ENCODE measurements at regions not wholly inside any gene's neighbourhood (a gene's known extent, or its start where the extent isn't known, plus 50 kb on each side); places are given as distances from the start of the nearest gene placed in this dataset.

DNA sequence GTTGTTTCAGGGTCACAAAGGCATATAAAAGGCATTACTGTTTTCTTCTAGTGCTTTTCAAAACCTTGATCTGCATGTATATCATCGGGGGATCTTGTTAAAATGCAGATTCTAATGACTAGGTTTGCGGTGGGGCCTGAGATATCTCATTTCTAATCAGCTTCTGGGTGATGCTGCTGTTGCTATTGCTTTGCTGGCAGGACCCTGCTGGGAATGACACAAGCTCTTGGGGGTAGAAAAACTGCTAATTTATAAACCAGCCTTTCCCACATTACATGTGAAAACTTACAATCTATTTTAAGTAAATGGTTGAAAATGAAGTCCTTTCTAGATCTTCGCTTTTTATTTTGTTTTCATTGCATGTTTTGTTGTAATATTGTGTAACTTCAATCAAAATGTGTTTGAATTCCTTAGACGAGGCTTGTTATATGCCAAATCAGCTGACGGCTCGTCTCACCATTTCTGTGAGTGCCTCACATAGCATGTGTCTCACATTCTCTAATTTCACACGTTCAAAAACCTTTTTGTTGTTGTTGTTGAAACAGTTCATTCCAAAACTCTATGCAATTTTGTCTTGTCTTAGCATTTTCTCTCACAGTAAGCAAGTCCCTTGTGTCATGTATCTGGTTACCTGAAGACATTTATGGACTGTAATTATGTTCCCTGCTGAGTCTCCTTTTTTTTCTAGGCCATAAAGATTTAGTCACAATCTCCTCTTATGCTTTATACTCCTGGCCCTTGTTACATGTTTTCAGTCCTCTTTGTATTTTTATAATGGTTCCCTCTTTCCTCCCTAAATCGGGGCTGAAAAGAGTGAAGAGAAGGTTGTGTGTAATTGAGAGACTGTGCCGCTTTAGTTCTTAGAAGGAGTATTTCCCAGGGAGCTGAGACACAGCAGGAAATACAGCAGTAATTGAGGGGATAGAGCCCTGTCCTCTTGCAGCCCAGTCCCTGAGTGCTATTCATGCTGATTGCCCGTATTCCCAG is 521.0 kb upstream of the SEMA6A start:
- DNase-seq: no peak

DNA sequence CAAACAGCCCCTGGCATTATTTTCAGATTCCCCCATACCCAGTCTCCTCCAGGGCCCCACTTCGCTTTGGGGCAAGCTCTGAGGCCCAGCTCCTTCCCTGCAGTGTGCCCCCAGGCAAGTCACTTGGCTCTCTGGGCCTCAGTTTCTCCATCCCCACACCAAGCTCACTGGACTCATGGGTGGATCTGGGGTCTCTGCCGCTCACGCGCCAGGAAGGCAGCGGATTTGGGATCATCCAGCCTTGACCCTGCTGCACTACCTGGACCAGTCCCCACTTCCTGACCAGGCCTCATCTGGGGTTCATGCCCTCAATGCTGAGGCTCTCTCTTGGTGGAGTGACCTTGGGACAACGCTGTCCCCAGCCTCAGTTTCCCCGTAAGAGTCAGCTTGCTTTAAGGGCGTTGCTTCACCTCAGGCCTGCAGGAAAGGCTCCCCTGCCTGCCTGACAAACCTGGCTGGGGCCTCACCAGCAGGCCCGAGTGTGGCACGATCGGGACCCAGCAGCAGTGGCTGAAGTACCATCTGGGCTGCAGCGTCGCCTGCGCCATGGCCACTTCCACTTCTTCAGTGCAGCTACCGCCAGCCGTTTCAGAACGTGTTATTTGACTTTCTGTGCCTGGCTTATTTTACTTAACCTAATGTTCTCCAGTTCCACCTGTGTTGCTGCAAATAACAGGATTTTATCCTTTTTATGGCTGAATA is 519.6 kb upstream of the SEMA6A start:
- DNase-seq: no peak

DNA sequence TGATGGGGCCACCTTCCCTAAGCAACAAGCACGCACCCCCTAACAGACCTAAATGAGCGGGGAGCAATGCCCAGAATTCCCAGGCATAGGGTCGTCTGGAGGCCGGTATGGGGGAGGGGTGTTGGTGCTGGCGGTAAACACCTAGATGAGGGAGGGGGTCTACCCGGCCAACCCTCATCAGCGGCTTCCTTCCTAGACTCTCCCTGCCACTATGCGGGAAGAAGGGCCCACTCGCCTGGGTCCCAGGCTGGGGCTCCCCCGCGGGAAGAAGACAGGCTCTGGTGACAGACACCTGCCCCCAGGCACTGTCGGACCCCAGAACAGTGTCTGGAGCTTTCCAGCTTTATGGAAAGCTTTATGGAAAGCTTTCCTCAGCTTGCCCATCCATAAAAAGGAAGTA is 519.0 kb upstream of the SEMA6A start:
- no peak for DNase-seq

DNA sequence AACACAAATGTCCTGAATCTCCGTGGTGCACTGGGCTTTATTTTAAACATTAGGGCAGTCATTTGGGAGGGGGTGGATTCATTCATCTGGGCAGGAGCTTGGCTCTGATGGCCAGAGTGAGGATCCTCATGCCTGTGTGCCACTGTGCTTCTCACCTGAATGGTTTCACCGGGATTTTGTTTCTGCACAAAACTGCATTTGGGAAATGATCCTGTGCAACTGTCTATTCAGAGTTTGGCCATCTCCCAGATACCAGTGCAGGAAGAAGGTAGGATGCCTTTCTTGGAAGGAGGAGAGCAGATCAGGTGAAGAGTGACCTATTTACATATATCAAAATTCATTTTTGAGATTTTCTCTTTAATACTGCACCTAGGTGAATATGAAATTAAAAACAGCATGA is 514.4 kb upstream of the SEMA6A start:
- DNase-seq: no peak

DNA sequence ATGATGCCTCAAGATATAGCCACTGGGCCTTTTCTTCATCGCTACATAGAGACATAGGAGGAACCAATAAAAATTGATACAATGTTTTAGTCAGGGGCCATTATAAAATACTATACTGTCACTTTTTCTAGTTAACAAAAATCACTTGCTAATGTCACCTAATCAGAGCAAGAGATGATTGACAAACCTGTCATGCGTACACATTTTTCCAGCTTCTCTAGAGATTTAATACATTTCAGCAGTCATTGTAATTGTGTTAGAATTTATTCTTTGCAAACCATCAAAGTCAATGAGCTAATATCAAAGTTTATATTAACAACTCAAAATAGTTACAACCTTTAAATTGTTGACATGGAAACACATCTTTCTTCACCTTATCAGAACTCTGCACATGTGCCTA is 513.6 kb upstream of the SEMA6A start:
- no peak for DNase-seq

DNA sequence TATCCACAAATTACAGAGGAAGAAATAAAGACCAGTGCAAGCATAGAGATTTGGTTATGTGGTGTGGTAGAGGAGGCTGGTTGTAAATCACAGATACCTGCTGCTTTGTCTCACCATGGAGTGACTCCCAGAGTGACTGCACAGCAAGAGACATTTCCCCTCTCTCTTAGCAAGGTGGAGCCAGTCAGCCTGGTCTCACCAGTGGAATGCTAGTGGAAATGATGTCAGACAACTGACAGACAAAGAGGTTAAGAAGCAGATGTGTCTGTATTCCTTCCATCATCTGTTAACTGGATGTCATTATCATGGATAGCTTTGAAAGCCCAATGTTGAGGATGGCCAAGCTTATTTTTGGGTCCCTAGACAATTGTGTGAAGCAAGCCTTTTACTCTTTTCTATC is 509.4 kb upstream of the SEMA6A start:
- no peak for DNase-seq

DNA sequence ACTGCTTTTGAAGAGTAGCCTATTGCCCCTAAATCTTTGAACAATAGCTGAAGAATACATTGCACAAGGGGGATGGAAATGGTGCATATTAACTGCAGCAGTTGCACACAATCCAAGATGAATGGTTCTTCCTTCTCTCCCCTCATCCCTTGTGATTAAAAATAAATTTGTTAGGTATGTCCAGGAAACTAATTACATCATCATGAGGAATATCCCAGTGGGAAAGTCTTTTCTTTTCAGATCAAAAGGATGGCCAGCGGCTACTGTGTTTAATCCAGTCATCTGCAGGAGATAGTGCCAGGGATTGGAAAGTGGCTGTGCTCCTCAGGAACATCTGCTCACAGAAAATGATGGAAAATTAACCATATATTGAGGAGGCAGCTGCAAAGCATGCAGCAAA is 508.4 kb upstream of the SEMA6A start:
- no peak for DNase-seq

DNA sequence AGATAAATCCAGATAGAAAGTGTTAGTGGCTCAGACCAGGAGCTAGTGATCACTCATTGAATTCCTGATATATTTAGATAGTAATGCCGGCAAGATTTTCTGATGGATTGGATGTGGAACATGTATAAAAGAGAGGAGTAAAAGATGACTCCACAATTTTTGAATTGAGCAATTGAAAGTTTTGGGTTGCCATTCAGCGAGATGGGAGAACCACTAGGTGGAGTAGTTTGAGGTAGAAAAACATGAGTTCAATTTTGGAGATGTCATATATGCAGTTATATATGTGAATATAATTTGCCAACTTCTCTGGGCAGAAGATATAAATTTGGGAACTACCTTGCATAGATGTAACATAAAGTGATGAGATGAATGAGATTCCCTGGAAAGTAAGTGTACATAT is 502.5 kb upstream of the SEMA6A start:
- no peak for DNase-seq

DNA sequence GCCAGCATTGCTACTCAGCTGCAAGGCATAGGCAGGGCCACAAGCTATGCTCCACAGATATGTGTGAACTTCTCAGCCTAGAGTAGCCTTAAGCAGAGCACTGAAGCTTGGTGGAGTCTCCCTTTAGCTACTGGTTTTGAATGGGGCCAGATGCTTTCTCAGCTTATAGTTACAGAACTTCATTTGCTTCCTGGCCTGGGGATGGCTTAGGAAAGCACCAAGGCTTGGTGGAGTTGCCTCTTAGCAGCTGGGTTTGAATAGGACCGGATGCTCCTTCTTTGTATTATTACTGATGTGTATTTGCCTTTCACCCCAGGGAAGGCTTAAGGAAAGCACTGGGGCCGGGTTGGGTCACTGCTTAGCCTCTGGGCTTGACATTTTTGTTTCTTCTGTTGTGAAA is 497.8 kb upstream of the SEMA6A start:
- DNase-seq: no peak

DNA sequence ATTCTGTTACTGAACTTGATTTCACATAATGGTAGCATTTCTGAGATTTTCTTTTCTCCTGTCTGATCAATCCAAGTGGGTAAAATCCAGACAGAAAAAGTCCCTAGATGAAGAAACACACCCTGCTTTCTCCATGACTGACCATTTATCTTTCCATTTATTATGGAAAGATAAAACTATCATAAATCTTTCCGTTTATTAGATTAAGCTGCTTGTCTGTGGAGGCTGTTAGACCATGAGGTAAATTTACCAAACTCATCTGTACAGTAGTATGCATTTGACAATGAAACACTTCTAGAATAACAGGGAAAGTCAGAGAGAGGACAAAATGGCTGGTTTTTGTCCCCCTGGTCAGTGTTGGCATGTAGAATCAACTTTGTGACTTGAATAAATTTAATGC is 491.2 kb upstream of the SEMA6A start:
- DNase-seq: no peak

DNA sequence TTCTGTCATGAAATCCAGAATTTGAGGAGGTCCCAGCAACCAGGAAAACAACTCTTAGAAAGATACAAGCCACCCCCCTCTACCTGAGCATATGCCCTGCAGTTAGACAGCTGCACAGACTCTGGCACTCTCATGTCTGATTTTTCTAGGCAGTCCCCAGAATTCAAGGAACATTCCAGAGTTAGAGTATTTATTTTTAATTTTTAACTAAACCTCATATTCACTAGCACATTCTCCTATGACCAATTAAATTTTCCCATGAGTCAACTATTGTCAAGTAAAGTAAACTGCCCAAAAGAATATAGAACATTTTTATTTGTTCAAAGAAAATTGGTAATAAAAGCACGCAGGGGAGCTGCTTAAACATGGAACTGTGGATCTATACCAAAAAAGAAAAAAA is 490.5 kb upstream of the SEMA6A start:
- no peak for DNase-seq

DNA sequence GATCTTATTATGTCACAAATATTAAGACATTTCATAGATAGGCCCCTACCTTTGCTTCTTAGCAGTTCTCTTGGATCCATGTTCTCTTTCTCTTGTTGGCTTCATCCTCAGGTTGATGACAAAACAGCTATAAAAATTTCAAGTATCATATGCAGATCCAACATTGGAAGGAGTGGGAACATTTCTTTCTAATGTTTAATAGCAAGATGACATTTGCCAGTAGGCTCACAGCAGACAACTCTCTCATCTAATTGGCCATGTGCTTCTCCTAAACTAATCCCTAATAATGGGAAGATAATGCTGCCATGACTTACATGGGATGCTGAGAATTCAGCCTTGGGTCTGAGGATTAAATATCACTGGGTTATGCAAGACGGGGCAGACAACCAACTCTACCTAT is 485.5 kb upstream of the SEMA6A start:
- no peak for DNase-seq

DNA sequence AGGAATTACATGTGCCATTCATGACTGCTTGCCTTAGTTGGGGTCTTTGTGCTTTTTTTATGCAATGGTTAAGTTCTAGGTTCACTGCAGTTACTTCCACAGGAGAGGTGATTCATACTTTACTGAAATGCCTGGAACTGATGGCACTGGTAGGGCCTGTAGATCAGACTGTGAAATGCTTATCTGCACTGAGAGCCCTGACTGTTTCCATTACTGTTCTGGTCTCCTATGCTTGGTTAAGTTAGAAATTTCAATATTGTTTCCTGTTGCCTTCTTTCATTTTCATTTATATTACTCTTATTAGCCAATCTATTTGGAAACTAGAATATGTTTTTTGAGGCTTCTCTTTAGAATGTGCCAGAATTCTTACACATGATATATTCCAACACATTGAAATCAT is 484.1 kb upstream of the SEMA6A start:
- DNase-seq: no peak

DNA sequence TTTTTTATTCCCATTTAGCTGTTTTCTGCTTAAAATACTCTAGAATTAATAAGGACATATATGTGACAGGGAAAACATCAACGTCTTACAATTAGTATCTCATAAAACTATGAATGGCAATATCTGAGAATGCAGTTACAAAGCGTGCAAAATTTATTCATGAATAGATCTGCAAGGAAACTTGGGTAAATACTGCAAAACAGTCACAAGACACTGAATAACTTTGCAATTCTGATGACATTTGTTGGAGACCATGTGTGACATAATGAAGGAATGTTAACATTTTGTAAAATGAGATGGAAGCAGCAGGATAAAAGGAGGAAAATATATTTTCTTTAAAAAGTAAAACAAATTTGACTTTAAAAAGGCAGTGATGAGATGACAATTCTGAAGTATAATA is 480.9 kb upstream of the SEMA6A start:
- DNase-seq: no peak

DNA sequence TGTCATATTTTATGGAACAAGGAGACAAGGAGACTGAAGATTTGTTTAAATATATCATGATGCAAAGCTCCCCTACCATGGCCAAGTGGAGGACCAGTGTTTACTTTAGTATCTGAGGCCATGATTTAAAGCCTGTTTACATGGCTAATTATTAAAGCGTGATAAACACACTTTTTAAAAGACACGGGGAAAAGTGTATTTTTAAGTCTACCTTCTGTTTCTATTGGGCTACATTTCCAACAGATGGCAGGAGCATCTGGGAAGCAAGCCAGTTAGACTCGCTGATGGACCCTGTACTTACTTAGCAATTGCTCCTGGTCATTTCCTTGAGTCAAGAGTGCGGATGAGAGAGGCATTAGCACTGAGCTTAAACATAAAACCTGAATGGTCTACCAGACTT is 480.3 kb upstream of the SEMA6A start:
- DNase-seq: no peak

DNA sequence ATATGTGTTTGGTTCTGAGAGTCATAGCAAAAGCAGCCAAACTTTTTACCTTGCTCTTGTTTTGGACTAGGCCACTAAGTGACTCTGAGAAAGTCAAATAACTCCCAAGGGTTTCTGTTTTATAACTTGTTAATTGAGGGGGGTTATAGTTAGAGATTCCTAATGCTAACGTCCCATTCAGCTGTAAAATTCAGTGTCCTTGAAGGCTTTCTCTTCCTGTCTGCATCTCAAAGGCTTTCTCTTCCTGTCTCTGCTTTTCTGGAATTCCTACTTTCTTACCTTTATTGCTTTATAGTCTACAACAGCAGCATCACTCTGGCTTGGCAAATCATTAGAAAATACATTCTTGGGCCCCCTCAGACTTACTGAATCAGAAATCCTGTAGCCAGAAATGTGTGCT is 479.5 kb upstream of the SEMA6A start:
- no peak for DNase-seq

DNA sequence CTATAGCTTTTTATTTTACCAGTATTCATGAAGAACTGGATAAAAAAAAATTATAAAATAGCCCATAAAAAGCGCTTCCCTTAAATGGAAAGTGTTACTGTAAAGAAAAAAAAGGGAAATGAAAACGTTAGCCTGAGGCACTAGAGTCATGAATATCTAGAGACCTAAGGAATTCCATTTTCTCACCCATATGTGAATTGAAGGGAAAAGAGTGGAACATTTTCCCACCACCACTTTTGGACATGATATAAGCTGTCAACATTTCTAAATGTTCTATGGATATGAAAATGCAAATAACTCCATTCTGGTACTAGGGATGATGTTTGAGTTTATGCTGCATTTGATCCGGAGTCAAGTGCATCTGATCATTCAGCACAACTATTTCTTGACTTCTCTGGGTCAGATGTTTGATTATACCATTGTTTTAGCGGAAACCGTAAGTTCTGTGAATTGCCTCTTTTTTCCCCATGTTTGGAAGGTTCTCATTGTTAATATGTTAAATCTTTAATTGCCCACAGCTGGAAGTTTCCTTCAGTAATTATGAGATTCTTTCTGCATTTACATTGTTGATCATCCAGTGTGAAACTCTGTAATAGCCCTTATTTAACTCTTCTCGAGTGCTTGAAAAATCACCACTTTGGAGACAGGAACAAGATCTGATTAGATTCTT is 467.4 kb upstream of the SEMA6A start:
- no peak for DNase-seq

DNA sequence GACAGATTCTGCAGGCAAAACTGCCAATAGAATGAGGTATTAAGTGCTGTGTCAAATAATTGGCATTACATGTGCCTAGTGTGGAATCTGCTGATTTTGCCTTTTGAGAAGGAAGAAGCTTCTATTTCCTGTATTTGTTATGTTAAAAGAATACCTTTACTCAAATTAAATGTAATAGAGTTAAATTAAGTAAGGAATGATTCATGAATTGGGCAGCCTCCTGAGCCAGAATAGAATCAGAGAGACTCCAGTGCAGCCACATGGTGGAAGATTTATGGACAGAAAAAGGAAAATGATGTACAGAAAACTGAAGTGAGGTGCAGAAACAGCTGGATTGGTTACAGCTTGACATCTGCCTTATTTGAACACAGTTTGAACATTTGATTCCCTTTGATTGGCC is 464.4 kb upstream of the SEMA6A start:
- DNase-seq: no peak

DNA sequence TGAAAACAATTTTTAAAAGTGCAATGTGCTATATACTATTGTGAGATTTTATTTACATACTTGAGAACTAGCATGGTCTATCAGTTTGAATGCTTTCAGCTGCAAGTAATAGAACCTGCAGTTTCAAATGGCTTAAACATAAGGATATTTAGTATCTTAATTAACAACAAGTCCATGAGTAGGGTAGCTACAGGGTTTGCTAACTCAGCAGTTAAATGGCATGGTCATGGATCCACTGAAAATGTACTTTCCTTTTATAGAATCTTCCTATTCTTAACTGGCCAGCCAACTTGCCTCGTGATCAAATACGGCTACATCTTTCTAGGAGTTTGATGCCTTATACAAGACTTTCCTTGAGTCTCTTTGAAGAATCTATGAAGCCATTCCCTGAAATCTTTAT is 452.8 kb upstream of the SEMA6A start:
- no peak for DNase-seq

DNA sequence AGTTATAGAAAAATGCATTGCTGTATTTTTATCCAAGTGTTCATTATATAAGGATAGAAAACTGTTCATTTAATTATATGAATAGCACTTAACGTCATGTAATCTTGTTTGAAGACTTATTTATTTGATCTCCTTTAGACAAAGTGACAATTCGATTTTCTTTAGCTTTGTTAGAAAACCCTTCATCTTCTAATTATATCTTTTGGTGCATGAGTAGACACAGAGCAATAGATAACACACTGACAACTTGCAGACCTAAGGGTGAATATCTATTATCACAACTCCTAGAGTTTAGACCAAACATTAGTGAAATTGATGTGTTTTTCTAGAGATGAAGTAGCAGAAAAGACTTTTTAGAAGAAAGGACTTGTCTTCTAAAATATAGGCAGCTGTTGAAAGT is 446.4 kb upstream of the SEMA6A start:
- DNase-seq: no peak

DNA sequence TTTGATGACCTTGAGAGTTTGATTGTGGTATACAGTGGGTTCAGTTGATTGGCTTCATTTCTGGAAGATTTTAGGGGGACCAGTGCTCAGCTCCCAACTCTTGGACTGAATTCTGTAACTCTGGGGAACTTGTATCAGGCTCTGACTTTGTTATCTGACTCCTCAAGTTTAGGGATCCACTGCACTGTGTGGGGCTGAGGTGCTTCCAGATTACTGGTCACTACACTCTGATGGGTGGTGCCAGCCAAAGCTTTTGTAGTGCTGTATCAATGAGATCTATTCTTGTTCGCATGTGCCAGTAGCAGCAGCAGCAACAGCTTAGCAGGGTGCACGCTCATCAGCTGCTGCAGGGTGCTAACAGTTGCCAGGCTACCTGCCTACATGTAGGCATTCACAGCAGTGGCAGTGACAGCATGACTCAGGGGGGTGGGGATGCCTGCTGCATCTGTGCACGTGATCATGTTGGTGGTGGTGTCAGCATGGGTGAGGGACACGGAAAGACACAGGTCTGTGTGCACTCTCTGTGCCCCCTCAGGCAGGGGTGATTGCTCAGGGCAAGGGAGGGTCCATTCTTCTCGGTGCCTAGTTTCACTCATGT is 438.8 kb upstream of the SEMA6A start:
- no peak for DNase-seq

DNA sequence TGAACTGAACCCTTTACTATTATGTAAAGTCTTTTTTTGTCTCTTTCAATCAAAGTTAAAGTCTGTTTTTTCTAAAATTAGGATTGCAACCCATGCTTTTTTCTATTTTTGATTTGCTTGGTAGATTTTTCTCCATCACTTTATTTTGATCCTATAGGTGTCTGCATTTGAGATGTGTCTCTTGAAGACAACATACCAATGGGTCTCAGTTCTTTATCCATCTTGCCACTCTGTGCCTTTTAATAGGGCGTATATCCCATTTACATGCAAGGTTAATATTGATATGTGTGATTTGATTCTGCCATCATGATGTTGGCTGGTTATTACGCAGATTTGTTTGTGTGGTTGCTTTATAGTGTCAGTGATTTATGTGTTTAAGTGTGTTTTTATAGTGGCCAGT is 436.0 kb upstream of the SEMA6A start:
- no peak for DNase-seq

DNA sequence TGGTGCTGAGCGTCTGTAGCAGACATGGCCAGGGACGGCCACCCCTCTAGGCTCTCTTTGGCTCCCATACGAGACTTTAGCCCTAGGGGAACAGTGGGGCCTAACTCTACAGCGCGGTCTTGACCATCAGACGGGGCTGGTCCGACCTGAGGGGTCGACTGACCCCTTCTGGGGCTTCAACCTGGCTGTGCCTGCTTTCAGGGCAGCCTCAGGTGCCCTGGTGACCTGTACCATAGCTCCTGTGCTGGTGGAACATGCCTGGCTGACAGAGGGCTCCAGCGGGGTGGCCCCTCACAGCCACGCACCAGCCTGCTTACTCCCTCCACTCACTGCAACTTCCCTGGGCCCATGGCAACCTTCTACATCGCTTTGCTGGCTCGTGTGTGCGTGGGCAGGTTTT is 423.4 kb upstream of the SEMA6A start:
- no peak for DNase-seq

DNA sequence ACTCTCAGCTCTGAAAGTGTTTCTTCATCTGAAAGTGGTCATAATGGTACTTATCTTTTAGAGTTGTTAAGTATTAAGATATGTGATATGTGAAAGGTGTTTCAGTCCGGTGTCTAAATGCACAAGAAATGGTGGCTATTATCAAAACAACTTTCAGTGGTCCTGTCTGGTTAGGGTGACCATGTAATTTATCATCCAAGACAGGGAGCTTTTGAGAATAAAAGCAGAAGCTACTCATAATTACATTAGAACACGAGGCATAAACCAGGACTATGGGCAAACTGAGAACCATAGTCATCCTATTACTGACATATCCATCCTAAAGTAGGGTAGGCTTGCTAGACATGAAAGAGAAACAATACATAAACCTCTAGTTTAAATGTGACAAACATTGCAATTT is 418.1 kb upstream of the SEMA6A start:
- no peak for DNase-seq
